ENCODE measurements at regions not wholly inside any gene's neighbourhood (a gene's known extent, or its start where the extent isn't known, plus 50 kb on each side); places are given as distances from the start of the nearest gene placed in this dataset.

GRCh38 chr15:39453620-39454019 lies 127.3 kb upstream of the THBS1 start:
- Mint-ChIP-seq H3K4me3 (no peak overlapping the region), H3K9me3 (no peaks in the 10 kb centered on the region), H3K27me3 (peaks cover 7% of the 10 kb centered on the region), H3K36me3 (no peaks in the 10 kb centered on the region), H3K4me1 (peaks cover 14% of the 10 kb centered on the region), H3K27ac (no peak overlapping the region)
- DNase-seq, result no peak

GRCh38 chr15:39454189-39454986 lies 126.5 kb upstream of the THBS1 start:
- no peak for DNase-seq
- no peak overlapping the region for H3K4me3 Mint-ChIP-seq
- H3K27ac Mint-ChIP-seq, result no peak overlapping the region
- H3K4me1 Mint-ChIP-seq, result peaks cover 14% of the 10 kb centered on the region
- no peaks in the 10 kb centered on the region for H3K36me3 Mint-ChIP-seq
- peaks cover 7% of the 10 kb centered on the region for H3K27me3 Mint-ChIP-seq
- no peaks in the 10 kb centered on the region for H3K9me3 Mint-ChIP-seq

GRCh38 chr15:39455471-39455991 lies 125.3 kb upstream of the THBS1 start:
- H3K27me3 Mint-ChIP-seq, result peaks cover 6% of the 10 kb centered on the region
- no peaks in the 10 kb centered on the region for H3K9me3 Mint-ChIP-seq
- H3K36me3 Mint-ChIP-seq, result no peaks in the 10 kb centered on the region
- peak overlapping the region; percentile 57 for H3K27ac Mint-ChIP-seq
- peaks cover 14% of the 10 kb centered on the region for H3K4me1 Mint-ChIP-seq
- no peak overlapping the region for H3K4me3 Mint-ChIP-seq
- DNase-seq, result peak; percentile 7

GRCh38 chr15:39456159-39456558 lies 124.7 kb upstream of the THBS1 start:
- no peak overlapping the region for H3K4me3 Mint-ChIP-seq
- H3K9me3 Mint-ChIP-seq, result no peaks in the 10 kb centered on the region
- H3K27ac Mint-ChIP-seq, result no peak overlapping the region

GRCh38 chr15:39456582-39457330 lies 124.1 kb upstream of the THBS1 start:
- Mint-ChIP-seq H3K27ac (no peak overlapping the region), H3K9me3 (no peaks in the 10 kb centered on the region), H3K36me3 (no peaks in the 10 kb centered on the region), H3K4me3 (no peak overlapping the region), H3K4me1 (peaks cover 14% of the 10 kb centered on the region), H3K27me3 (no peaks in the 10 kb centered on the region)
- no peak for DNase-seq

More at GRCh38 chr15:39456159-39456558, 124.7 kb upstream of the THBS1 start:
- Mint-ChIP-seq H3K4me1 (peaks cover 14% of the 10 kb centered on the region), H3K36me3 (no peaks in the 10 kb centered on the region), H3K27me3 (peaks cover 3% of the 10 kb centered on the region)
- DNase-seq, result no peak

GRCh38 chr15:39458131-39458530 lies 122.7 kb upstream of the THBS1 start:
- peaks cover 14% of the 10 kb centered on the region for H3K4me1 Mint-ChIP-seq
- no peaks in the 10 kb centered on the region for H3K36me3 Mint-ChIP-seq
- no peak for DNase-seq
- H3K4me3 Mint-ChIP-seq, result no peak overlapping the region
- H3K27ac Mint-ChIP-seq, result no peak overlapping the region
- no peaks in the 10 kb centered on the region for H3K27me3 Mint-ChIP-seq
- no peaks in the 10 kb centered on the region for H3K9me3 Mint-ChIP-seq

- H3K9me3 Mint-ChIP-seq, result no peaks in the 10 kb centered on the region
- no peak overlapping the region for H3K27ac Mint-ChIP-seq
- H3K4me1 Mint-ChIP-seq, result peaks cover 11% of the 10 kb centered on the region
- no peak overlapping the region for H3K4me3 Mint-ChIP-seq
- H3K27me3 Mint-ChIP-seq, result no peaks in the 10 kb centered on the region
- no peaks in the 10 kb centered on the region for H3K36me3 Mint-ChIP-seq
- DNase-seq, result no peak
Observed at GRCh38 chr15:39459548-39459947, 121.3 kb upstream of the THBS1 start.

GRCh38 chr15:39460748-39461147 lies 120.1 kb upstream of the THBS1 start:
- Mint-ChIP-seq H3K27ac (no peak overlapping the region), H3K4me1 (peaks cover 1% of the 10 kb centered on the region), H3K9me3 (no peaks in the 10 kb centered on the region)

GRCh38 chr15:39461536-39462130 lies 119.2 kb upstream of the THBS1 start:
- Mint-ChIP-seq H3K9me3 (no peaks in the 10 kb centered on the region), H3K27me3 (no peaks in the 10 kb centered on the region), H3K4me3 (no peak overlapping the region), H3K27ac (no peak overlapping the region), H3K4me1 (no peaks in the 10 kb centered on the region), H3K36me3 (no peaks in the 10 kb centered on the region)
- DNase-seq, result no peak

More at GRCh38 chr15:39460748-39461147, 120.1 kb upstream of the THBS1 start:
- DNase-seq, result no peak
- Mint-ChIP-seq H3K27me3 (no peaks in the 10 kb centered on the region), H3K36me3 (no peaks in the 10 kb centered on the region), H3K4me3 (no peak overlapping the region)

GRCh38 chr15:39462691-39463090 lies 118.2 kb upstream of the THBS1 start:
- Mint-ChIP-seq H3K4me1 (no peaks in the 10 kb centered on the region), H3K36me3 (no peaks in the 10 kb centered on the region), H3K27ac (no peak overlapping the region), H3K27me3 (no peaks in the 10 kb centered on the region), H3K4me3 (no peak overlapping the region), H3K9me3 (no peaks in the 10 kb centered on the region)
- no peak for DNase-seq

GRCh38 chr15:39465843-39466749 lies 114.8 kb upstream of the THBS1 start:
- no peaks in the 10 kb centered on the region for H3K27me3 Mint-ChIP-seq
- H3K4me1 Mint-ChIP-seq, result no peaks in the 10 kb centered on the region
- no peaks in the 10 kb centered on the region for H3K36me3 Mint-ChIP-seq
- no peak overlapping the region for H3K4me3 Mint-ChIP-seq
- no peaks in the 10 kb centered on the region for H3K9me3 Mint-ChIP-seq
- no peak overlapping the region for H3K27ac Mint-ChIP-seq
- no peak for DNase-seq

GRCh38 chr15:39466750-39467105 lies 114.2 kb upstream of the THBS1 start:
- DNase-seq, result no peak
- Mint-ChIP-seq H3K27me3 (no peaks in the 10 kb centered on the region), H3K9me3 (no peaks in the 10 kb centered on the region), H3K36me3 (no peaks in the 10 kb centered on the region), H3K27ac (no peak overlapping the region), H3K4me1 (no peaks in the 10 kb centered on the region), H3K4me3 (no peak overlapping the region)

- Mint-ChIP-seq H3K27ac (no peak overlapping the region), H3K4me1 (no peaks in the 10 kb centered on the region), H3K9me3 (no peaks in the 10 kb centered on the region), H3K36me3 (no peaks in the 10 kb centered on the region), H3K27me3 (no peaks in the 10 kb centered on the region), H3K4me3 (no peak overlapping the region)
- no peak for DNase-seq
Observed at GRCh38 chr15:39468331-39468730, 112.5 kb upstream of the THBS1 start.

GRCh38 chr15:39468828-39469227 lies 112.1 kb upstream of the THBS1 start:
- no peak overlapping the region for H3K27ac Mint-ChIP-seq
- H3K4me1 Mint-ChIP-seq, result no peaks in the 10 kb centered on the region
- no peaks in the 10 kb centered on the region for H3K27me3 Mint-ChIP-seq
- no peaks in the 10 kb centered on the region for H3K9me3 Mint-ChIP-seq
- no peak overlapping the region for H3K4me3 Mint-ChIP-seq
- no peak for DNase-seq
- no peaks in the 10 kb centered on the region for H3K36me3 Mint-ChIP-seq
